ENCODE measurements at regions not wholly inside any gene's neighbourhood (a gene's known extent, or its start where the extent isn't known, plus 50 kb on each side); places are given as distances from the start of the nearest gene placed in this dataset.

DNA sequence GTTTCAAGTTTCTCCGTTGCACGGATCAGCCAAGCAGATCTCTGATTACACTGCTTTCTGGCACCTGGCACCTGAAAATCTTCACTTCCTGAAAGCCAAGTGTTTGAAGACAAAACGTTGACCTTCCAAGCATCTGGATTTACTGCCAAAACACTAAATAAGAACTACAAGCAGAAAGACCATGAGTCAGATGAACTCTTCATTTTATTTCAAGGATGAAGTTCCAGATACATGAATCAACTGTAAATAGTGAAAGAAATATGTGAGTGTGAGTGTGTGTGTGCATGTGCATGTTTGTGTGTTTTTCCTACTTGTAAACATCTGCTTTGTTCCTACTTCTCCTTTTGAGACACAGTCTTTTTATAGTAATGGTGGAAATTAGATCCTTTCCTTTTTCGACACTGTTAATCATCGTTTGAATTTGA lies 60.0 kb upstream of the DTNA start:
- no peak overlapping the region for H3K27ac ChIP-seq
- no peaks in the 10 kb centered on the region for H3K9me3 ChIP-seq
- ATAC-seq (no peak), DNase-seq (no peak)
- no peaks in the 10 kb centered on the region for H3K36me3 ChIP-seq
- H3K4me1 ChIP-seq, result no peaks in the 10 kb centered on the region
- 40% methylated on average over 5 of the region's 5 CpGs for WGBS (ENCODE audit: insufficient coverage, low coverage, low lambda C conversion rate, missing lambda C conversion rate)
- no peak overlapping the region for H3K4me3 ChIP-seq
- no peaks in the 10 kb centered on the region for H3K27me3 ChIP-seq
- intact Hi-C loops (cut with DNase I), result no loop called here
- TF ChIP-seq, protein P1, sequence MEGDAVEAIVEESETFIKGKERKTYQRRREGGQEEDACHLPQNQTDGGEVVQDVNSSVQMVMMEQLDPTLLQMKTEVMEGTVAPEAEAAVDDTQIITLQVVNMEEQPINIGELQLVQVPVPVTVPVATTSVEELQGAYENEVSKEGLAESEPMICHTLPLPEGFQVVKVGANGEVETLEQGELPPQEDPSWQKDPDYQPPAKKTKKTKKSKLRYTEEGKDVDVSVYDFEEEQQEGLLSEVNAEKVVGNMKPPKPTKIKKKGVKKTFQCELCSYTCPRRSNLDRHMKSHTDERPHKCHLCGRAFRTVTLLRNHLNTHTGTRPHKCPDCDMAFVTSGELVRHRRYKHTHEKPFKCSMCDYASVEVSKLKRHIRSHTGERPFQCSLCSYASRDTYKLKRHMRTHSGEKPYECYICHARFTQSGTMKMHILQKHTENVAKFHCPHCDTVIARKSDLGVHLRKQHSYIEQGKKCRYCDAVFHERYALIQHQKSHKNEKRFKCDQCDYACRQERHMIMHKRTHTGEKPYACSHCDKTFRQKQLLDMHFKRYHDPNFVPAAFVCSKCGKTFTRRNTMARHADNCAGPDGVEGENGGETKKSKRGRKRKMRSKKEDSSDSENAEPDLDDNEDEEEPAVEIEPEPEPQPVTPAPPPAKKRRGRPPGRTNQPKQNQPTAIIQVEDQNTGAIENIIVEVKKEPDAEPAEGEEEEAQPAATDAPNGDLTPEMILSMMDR (IDR thresholded peaks at IDR 0.05), result no peak
- TF ChIP-seq POLR2A (IDR thresholded peaks at IDR 0.05), result no peak

DNA sequence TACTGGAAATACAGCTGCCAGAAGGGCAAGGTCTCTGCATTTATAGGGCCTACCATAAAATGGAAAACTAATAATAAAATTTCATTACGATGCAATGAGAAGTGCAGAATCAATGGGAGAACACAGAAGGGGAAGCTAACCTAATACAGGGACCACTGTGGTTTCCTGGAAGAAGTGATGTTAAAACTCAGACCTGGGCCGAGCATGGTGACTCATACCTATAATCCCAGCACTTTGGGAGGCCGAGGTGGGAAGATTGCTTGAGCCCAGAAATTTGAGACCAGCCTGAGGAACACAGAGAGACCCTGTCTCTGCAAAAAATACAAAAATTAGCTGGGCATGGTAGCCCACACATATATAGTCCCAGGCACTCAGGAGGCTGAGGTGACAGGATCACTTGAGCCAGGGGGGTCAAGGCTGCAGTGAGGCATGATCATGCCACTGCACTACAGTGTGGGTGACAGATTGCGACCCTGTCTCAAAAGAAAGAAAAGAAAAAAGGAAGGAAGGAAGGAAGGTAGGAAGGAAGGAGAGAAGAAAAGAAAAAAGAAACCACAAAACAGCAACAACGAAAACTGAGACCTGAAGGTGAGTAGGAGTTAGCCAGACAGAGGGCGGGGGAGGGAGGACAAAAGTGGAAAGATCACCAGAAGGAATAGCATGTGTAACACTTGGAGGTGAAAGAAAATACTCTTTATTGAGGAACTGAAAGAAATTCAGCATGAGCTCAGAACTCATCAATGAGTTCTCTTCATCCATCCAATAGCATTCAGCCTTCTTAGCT lies 58.3 kb upstream of the DTNA start:
- H3K4me1 ChIP-seq, result no peaks in the 10 kb centered on the region
- DNase-seq, result no peak
- TF ChIP-seq POLR2A (IDR thresholded peaks at IDR 0.05), result no peak
- TF ChIP-seq, protein P1 (IDR thresholded peaks at IDR 0.05), result no peak
- H3K27me3 ChIP-seq, result no peaks in the 10 kb centered on the region
- H3K9me3 ChIP-seq, result no peaks in the 10 kb centered on the region
- H3K4me3 ChIP-seq, result no peak overlapping the region
- no peak for ATAC-seq
- H3K36me3 ChIP-seq, result no peaks in the 10 kb centered on the region
- H3K27ac ChIP-seq, result no peak overlapping the region
- 69% methylated on average over 6 of the region's 6 CpGs for WGBS (ENCODE audit: insufficient coverage, low coverage, low lambda C conversion rate, missing lambda C conversion rate)
- intact Hi-C loops (cut with DNase I), result no loop called here

DNA sequence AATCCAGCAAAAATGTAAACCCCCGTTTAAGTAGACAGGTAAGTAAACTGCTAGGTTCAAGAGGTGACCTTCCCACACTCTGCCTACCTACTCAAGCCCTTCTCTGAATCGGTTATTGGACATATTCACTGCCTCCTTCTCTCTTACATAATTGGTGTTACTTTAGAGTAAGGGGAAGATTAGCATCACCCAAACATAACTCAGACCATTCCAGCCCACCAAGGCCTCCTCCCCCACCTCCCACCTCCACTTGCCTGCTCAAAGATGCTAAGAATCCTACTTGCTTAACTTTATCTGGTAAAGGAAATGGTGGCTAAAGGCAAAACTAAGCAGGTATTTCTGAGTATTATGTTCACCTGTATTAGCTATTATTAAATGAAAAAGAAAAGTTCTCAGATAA lies 55.0 kb upstream of the DTNA start:
- ATAC-seq (no peak), DNase-seq (no peak)
- no peak overlapping the region for H3K4me3 ChIP-seq
- intact Hi-C loops (cut with DNase I), result no loop called here
- no peaks in the 10 kb centered on the region for H3K4me1 ChIP-seq
- no peak overlapping the region for H3K27ac ChIP-seq
- 89% methylated on average over 2 of the region's 2 CpGs for WGBS (ENCODE audit: insufficient coverage, low coverage, low lambda C conversion rate, missing lambda C conversion rate)
- TF ChIP-seq POLR2A (IDR thresholded peaks at IDR 0.05), result no peak
- TF ChIP-seq, protein P1 (IDR thresholded peaks at IDR 0.05), result no peak
- H3K27me3 ChIP-seq, result no peaks in the 10 kb centered on the region
- no peaks in the 10 kb centered on the region for H3K9me3 ChIP-seq
- no peaks in the 10 kb centered on the region for H3K36me3 ChIP-seq

DNA sequence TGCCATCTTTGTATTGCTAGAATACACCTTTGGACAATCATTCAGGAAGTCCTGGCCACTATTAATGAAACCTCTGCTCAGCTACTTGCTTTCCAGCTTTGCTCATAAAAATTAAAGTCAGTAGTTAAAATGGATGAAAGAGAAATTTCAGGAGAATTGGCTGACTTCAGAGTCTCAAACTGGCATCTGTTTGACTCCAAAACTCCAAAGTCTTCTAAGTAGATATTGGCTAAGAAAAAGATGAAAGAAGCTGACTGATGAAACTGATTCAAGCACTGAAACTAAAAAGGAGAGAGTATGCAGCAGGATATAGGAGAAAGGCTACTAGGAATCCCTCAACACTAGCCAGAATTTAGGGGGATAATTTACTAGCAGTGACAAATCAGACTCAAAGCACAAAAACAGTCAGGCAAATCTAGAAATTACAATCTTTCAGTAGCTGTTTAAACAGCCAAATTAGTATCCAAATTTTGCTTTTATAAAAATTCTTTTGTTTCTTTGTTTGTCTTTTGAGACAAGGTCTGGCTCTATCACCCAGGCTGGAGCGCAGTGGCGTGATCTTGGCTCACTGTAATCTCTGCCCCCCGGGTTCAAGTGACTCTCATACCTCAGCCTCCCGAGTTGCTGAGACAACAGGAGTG lies 52.1 kb upstream of the DTNA start:
- no peak for DNase-seq
- ATAC-seq, result no peak
- Histone ChIP-seq H3K27ac (no peak overlapping the region), H3K4me1 (no peaks in the 10 kb centered on the region), H3K4me3 (no peak overlapping the region), H3K9me3 (no peaks in the 10 kb centered on the region), H3K27me3 (no peaks in the 10 kb centered on the region), H3K36me3 (no peaks in the 10 kb centered on the region)
- intact Hi-C loops (cut with DNase I), result no loop called here
- 90% methylated on average over 4 of the region's 4 CpGs for WGBS (ENCODE audit: insufficient coverage, low coverage, low lambda C conversion rate, missing lambda C conversion rate)
- TF ChIP-seq, protein P1 (IDR thresholded peaks at IDR 0.05), result no peak
